AG09309 (cell line): ENCODE measurements at regions not wholly inside any gene's neighbourhood (a gene's known extent, or its start where the extent isn't known, plus 50 kb on each side); places are given as distances from the start of the nearest gene placed in this dataset.

Experiments
- DNase-seq: peaks from one replicate; pipeline ENCODE4 v3.0.0-alpha.2; 2010; ENCODE audit warnings: low read depth
- H3K4me3 ChIP-seq: 2 replicates; pipeline ENCODE4 v1.5.1; 2011; ENCODE audit warnings: mild to moderate bottlenecking, low read depth, low read length, moderate library complexity; ENCODE audit not compliant: control insufficient read depth
- TF ChIP-seq, protein P1 (sequence below): IDR thresholded peaks from 2 replicates; pipeline ENCODE4 v1.5.1; 2011; ENCODE audit warnings: mild to moderate bottlenecking, low read depth, low read length, inconsistent platforms; ENCODE audit not compliant: insufficient read depth, control insufficient read depth; ENCODE audit errors: missing control alignments

DNA sequence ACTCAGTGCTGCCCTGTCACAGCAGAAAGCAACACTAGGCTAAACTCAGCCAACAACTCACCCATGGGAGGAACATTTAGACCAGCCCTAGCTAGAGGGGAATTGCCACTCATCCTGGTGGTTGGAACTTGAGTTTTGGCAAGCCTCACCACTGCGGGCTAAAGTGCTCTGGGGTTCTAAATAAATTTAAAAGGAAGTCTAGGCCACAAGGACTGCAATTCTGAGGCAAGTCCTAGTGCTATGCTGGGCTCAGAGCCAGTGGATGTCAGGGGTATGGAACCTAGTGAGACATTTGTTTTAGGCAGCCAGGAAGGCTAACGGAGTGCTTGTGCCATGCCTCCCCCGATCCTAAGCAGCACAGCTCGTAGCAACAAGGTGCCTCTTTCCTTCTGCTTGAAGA is 78.0 kb downstream of the RGS13 start:
- TF ChIP-seq, protein P1, sequence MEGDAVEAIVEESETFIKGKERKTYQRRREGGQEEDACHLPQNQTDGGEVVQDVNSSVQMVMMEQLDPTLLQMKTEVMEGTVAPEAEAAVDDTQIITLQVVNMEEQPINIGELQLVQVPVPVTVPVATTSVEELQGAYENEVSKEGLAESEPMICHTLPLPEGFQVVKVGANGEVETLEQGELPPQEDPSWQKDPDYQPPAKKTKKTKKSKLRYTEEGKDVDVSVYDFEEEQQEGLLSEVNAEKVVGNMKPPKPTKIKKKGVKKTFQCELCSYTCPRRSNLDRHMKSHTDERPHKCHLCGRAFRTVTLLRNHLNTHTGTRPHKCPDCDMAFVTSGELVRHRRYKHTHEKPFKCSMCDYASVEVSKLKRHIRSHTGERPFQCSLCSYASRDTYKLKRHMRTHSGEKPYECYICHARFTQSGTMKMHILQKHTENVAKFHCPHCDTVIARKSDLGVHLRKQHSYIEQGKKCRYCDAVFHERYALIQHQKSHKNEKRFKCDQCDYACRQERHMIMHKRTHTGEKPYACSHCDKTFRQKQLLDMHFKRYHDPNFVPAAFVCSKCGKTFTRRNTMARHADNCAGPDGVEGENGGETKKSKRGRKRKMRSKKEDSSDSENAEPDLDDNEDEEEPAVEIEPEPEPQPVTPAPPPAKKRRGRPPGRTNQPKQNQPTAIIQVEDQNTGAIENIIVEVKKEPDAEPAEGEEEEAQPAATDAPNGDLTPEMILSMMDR = no peak
- no peak for DNase-seq
- no peak overlapping the region for H3K4me3 ChIP-seq

DNA sequence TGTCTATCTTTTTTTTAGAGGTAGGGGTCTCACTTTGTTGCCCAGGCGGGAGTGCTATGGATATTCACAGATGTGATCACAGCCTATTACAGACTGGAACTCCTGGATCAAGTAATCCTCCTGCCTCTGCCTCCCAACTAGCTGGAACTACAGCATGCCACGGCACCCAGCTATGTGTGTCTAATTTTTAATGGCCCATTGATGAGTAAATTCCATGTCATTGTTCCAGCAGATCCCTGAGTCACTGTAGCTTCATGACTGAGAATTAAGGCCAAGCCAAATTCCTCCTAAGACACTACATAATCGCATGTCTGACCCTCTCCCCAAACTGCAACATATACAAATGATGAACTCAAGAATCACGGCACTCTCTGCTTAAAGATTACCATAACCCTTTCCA is 84.2 kb upstream of the RGS2 start:
- TF ChIP-seq, protein P1 = no peak
- no peak for DNase-seq
- H3K4me3 ChIP-seq = no peak overlapping the region

DNA sequence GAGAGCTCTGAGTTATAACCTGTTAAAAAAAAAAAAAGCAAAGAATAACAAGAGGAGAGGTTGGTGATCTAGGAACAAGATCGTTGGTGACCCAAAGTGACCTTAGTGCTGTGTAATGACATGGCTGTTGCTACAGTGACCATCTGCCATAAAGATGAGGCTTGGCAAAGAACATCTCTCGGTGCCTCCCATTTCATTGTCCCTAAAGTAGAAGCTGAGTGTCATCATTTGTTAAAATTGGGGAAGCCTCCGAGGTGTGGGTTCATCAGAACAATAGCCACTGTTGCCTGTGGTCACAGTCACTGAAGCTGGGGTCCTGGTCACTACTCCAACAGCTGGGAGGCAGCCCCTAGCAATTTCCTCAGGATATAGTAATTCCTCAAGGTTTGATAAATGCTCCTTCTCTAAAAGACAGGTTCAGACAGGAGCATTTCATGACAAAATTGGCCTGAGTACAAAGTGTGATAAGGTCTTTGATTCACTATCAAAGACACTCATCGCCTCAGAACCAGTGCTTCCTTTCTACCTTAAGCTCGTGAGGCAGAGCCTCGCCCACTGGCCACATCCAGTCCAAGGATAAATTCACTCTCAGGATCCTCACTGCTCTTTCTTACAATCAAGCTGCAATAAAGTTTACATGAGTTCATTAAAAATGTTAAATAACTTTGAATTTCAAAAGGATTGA is 81.9 kb upstream of the RGS2 start:
- DNase-seq = no peak
- H3K4me3 ChIP-seq = no peak overlapping the region
- TF ChIP-seq, protein P1 = no peak

DNA sequence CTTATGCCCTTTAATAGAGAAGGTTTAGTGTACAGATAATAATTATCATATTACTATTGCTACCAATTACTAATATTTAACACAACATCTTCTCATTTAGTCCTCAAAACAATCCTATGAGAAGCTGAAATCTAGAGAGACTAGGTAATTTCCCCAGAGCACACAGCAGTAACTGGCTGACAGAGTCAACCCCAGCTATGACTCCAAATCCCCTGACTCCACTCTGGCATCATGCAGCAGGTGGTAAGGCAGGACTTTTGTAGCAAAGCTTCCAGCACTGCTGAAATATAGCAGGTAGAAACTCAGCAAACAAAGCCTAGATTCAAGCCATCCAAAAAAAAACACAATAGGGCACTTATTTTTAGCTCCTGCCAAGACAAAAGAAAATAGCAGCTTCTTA is 79.3 kb upstream of the RGS2 start:
- TF ChIP-seq, protein P1 = no peak
- H3K4me3 ChIP-seq = no peak overlapping the region
- DNase-seq = no peak

DNA sequence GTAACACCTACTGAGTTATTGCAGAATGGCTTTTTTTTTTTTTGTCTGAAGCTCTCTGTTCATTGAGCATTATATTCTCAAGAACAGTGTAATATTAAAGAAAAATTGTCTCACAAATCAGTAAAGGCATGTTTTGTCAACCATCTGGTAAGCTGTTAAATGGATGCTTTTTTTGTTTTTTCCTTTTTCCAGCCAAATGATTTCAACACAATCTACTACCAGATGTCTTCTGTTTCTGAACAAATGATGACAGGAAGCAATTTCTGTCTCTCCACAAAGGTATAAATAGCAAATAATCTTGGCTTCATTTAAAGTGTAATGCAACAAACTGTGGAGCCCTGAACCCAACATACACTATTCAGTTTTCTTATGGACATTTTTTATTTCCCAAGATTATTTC is 78.6 kb upstream of the RGS2 start:
- DNase-seq = no peak
- TF ChIP-seq, protein P1 = no peak
- H3K4me3 ChIP-seq = no peak overlapping the region

DNA sequence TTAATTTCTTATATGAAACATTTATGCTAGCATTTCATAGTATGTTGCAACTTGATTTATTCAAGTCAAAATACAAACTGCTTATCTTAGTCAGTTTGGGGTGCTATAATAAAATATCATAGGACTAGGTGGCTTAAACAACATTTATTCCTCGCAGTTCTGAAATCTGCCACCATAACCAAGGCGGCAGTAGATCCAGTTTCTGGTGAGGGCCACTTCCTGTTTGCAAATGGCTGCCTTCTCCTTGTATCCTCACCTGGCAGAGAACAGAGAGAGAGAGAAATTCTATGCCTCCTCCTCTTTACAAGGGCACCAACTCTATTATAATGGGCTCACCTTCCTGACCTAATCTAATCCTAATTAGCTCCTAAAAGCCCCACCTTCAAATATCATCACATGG is 76.1 kb upstream of the RGS2 start:
- no peak overlapping the region for H3K4me3 ChIP-seq
- TF ChIP-seq, protein P1 = no peak
- no peak for DNase-seq

DNA sequence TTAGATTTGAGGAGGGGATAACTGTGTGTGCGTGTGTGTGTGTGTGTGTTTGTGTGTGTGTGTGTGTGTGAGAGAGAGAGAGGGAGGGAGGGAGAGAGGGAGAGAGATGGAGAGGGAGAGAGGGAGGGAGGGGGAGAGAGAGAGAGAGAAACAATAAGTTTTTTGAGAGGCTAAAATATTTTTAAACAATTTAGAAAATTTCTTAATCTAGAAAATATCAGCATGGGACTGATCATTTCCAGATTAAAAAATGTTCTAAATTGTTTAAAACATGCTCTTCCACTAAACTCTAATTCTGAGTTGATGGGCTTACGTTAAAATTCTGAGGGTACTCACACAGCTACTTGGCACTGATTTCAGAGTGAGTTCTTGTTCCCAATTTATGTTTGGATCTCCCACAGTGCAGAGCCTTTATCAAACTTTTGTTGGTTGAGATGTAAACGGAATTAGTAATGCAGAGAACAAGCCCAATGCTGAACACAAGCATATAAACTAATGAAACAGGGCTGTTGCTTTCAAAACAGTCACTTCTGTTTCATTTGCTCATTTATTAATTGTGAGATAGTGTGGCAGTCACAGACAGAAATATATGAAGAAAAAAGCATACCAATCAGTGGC is 73.4 kb upstream of the RGS2 start:
- DNase-seq = no peak
- TF ChIP-seq, protein P1 = no peak
- H3K4me3 ChIP-seq = no peak overlapping the region
